ENCODE measurements at regions not wholly inside any gene's neighbourhood (a gene's known extent, or its start where the extent isn't known, plus 50 kb on each side); places are given as distances from the start of the nearest gene placed in this dataset.

DNA sequence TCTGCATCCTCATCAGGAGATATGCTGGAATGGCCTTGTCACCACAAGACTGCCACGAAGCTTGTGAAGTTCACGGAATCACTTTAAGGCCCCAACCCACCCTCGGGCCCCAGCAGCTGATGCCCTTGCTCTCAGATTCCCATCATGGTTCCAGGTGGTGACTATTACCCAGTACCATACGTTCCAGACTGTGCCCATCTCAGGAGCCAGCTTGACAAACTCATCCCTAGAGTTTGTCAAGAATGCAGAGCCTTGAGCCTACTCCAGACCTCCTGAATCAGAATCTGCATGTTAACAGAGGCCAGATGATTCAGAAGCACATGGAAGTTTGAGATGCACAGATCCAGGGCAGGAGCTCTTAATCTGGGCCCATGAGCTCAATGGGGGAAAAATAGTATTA, 53.9 kb upstream of the RBM15 start:
- intact Hi-C loops (cut with micrococcal nuclease) = no loop called here

DNA sequence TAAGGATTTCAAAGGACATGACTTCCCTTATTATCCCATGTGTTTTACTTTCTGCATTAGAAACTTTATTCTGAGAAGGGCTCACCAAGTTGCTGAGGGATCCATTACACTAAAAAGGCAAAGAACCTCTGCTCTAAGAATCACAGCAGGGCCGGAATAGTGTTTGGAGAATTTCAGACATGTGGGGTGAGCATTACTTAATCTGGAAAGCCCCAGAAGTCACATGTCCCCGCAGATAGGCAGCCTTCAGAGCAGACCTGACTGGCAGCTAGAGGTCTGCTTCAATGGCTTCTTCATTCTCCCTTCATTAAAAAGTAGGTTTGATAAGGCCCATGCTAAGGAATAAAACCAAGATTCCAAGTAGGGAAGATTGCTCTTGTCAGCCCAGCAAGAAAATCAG, 52.6 kb upstream of the RBM15 start:
- Histone ChIP-seq H3K27me3 (ENCODE audit: control insufficient read depth, insufficient read depth, low read length) (no peaks in the 10 kb centered on the region), H3K4me1 (ENCODE audit: control insufficient read depth, insufficient read depth, low read length) (no peaks in the 10 kb centered on the region), H3K9me3 (ENCODE audit: control insufficient read depth, insufficient read depth, low read length) (no peaks in the 10 kb centered on the region), H3K4me3 (ENCODE audit: low read length) (no peak overlapping the region), H3K36me3 (ENCODE audit: control insufficient read depth, insufficient read depth, low read length) (no peaks in the 10 kb centered on the region), H3K27ac (ENCODE audit: low read length) (no peak overlapping the region)
- DNase-seq = no peak
- H3K36me3 Mint-ChIP-seq = no peaks in the 10 kb centered on the region
- H3K9me3 Mint-ChIP-seq = no peaks in the 10 kb centered on the region
- 52% methylated on average over 2 of the region's 2 CpGs for WGBS (ENCODE audit: insufficient coverage)
- intact Hi-C loops (cut with micrococcal nuclease) = no loop called here
- no peak overlapping the region for H3K4me3 Mint-ChIP-seq
- no peak for ATAC-seq
- H3K4me1 Mint-ChIP-seq = no peaks in the 10 kb centered on the region
- TF ChIP-seq, protein P1, sequence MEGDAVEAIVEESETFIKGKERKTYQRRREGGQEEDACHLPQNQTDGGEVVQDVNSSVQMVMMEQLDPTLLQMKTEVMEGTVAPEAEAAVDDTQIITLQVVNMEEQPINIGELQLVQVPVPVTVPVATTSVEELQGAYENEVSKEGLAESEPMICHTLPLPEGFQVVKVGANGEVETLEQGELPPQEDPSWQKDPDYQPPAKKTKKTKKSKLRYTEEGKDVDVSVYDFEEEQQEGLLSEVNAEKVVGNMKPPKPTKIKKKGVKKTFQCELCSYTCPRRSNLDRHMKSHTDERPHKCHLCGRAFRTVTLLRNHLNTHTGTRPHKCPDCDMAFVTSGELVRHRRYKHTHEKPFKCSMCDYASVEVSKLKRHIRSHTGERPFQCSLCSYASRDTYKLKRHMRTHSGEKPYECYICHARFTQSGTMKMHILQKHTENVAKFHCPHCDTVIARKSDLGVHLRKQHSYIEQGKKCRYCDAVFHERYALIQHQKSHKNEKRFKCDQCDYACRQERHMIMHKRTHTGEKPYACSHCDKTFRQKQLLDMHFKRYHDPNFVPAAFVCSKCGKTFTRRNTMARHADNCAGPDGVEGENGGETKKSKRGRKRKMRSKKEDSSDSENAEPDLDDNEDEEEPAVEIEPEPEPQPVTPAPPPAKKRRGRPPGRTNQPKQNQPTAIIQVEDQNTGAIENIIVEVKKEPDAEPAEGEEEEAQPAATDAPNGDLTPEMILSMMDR (IDR thresholded peaks at IDR 0.05) = no peak
- peak overlapping the region in 1 of 2 donors; percentile 46 for H3K27ac Mint-ChIP-seq
- peaks cover 0 to 10% of the 10 kb centered on the region in 2 donors for H3K27me3 Mint-ChIP-seq (ENCODE audit: low read depth in 2 of 2)

More for the DNA sequence above, 53.9 kb upstream of the RBM15 start:
- DNase-seq = no peak
- H3K4me3 ChIP-seq (ENCODE audit: low read length) = no peak overlapping the region
- no peaks in the 10 kb centered on the region for H3K27me3 ChIP-seq (ENCODE audit: control insufficient read depth, insufficient read depth, low read length)
- no peaks in the 10 kb centered on the region for H3K4me1 ChIP-seq (ENCODE audit: control insufficient read depth, insufficient read depth, low read length)
- no peak overlapping the region for H3K27ac ChIP-seq (ENCODE audit: low read length)
- Mint-ChIP-seq H3K9me3 (no peaks in the 10 kb centered on the region), H3K27ac (no peak overlapping the region), H3K4me1 (no peaks in the 10 kb centered on the region), H3K4me3 (no peak overlapping the region), H3K36me3 (no peaks in the 10 kb centered on the region), H3K27me3 (ENCODE audit: low read depth in 2 of 2) (peaks cover 0 to 10% of the 10 kb centered on the region in 2 donors)
- H3K9me3 ChIP-seq (ENCODE audit: control insufficient read depth, insufficient read depth, low read length) = no peaks in the 10 kb centered on the region
- TF ChIP-seq, protein P1 (IDR thresholded peaks at IDR 0.05) = no peak
- 90% methylated on average over 4 of the region's 4 CpGs for WGBS (ENCODE audit: insufficient coverage)
- ATAC-seq = no peak
- no peaks in the 10 kb centered on the region for H3K36me3 ChIP-seq (ENCODE audit: control insufficient read depth, insufficient read depth, low read length)

- Histone ChIP-seq H3K36me3 (ENCODE audit: control insufficient read depth, insufficient read depth, low read length) (no peaks in the 10 kb centered on the region), H3K9me3 (ENCODE audit: control insufficient read depth, insufficient read depth, low read length) (no peaks in the 10 kb centered on the region), H3K27ac (ENCODE audit: low read length) (no peak overlapping the region), H3K27me3 (ENCODE audit: control insufficient read depth, insufficient read depth, low read length) (no peaks in the 10 kb centered on the region), H3K4me1 (ENCODE audit: control insufficient read depth, insufficient read depth, low read length) (no peaks in the 10 kb centered on the region), H3K4me3 (ENCODE audit: low read length) (no peak overlapping the region)
- intact Hi-C loops (cut with micrococcal nuclease) = no loop called here
- ATAC-seq (no peak), DNase-seq (no peak)
- peaks cover 0 to 1% of the 10 kb centered on the region in 2 donors for H3K27me3 Mint-ChIP-seq (ENCODE audit: low read depth in 2 of 2)
- H3K4me3 Mint-ChIP-seq = no peak overlapping the region
- WGBS (ENCODE audit: insufficient coverage) = 94% methylated on average over 3 of the region's 3 CpGs
- H3K36me3 Mint-ChIP-seq = no peaks in the 10 kb centered on the region
- no peaks in the 10 kb centered on the region for H3K4me1 Mint-ChIP-seq
- no peaks in the 10 kb centered on the region for H3K9me3 Mint-ChIP-seq
- no peak overlapping the region for H3K27ac Mint-ChIP-seq
- TF ChIP-seq, protein P1 (IDR thresholded peaks at IDR 0.05) = no peak
These were observed 51.1 kb upstream of the RBM15 start for GRCh38 chr1:110288111-110288510.

All from natural killer cell (primary cell).